Activated effector memory CD4-positive, alpha-beta T cell treated with anti-CD3 and anti-CD28 coated beads, Interleukin-2, amount 50 U/mL, for 16 hours (primary cell): ENCODE measurements at regions not wholly inside any gene's neighbourhood (a gene's known extent, or its start where the extent isn't known, plus 50 kb on each side); places are given as distances from the start of the nearest gene placed in this dataset.

Experiments used
- DNase-seq: peaks from one replicate; pipeline ENCODE4 v3.0.0-alpha.2; 2020

GRCh38 chr21:38165466-38166172, 91.2 kb upstream of the KCNJ15 start:
- no peak for DNase-seq

GRCh38 chr21:38166173-38166535, 90.6 kb upstream of the KCNJ15 start:
- DNase-seq = no peak

GRCh38 chr21:38167345-38167744, 89.4 kb upstream of the KCNJ15 start:
- DNase-seq = no peak

- DNase-seq = no peak
These were observed 86.5 kb upstream of the KCNJ15 start for GRCh38 chr21:38170283-38170682.

GRCh38 chr21:38170704-38171682, 85.8 kb upstream of the KCNJ15 start:
- DNase-seq = no peak

GRCh38 chr21:38171723-38172344, 85.0 kb upstream of the KCNJ15 start:
- no peak for DNase-seq

GRCh38 chr21:38173276-38174035, 83.3 kb upstream of the KCNJ15 start:
- no peak for DNase-seq

- no peak for DNase-seq
These were observed 81.5 kb upstream of the KCNJ15 start for GRCh38 chr21:38175306-38175705.

- no peak for DNase-seq
These were observed 78.7 kb upstream of the KCNJ15 start for GRCh38 chr21:38177919-38178652.

GRCh38 chr21:38178653-38179470, 77.9 kb upstream of the KCNJ15 start:
- no peak for DNase-seq

- no peak for DNase-seq
These were observed 77.3 kb upstream of the KCNJ15 start for GRCh38 chr21:38179511-38179910.

GRCh38 chr21:38181096-38181495, 75.7 kb upstream of the KCNJ15 start:
- DNase-seq = no peak

- DNase-seq = no peak
These were observed 74.3 kb upstream of the KCNJ15 start for GRCh38 chr21:38182370-38182985.

- DNase-seq = no peak
These were observed 72.8 kb upstream of the KCNJ15 start for GRCh38 chr21:38183961-38184360.

GRCh38 chr21:38186661-38187270, 70.0 kb upstream of the KCNJ15 start:
- no peak for DNase-seq

- DNase-seq = no peak
These were observed 68.8 kb upstream of the KCNJ15 start for GRCh38 chr21:38188037-38188436.

- DNase-seq = no peak
These were observed 60.8 kb upstream of the KCNJ15 start for GRCh38 chr21:38196036-38196435.

GRCh38 chr21:38202811-38203210, 54.0 kb upstream of the KCNJ15 start:
- DNase-seq = no peak

- DNase-seq = no peak
These were observed 53.6 kb upstream of the KCNJ15 start for GRCh38 chr21:38203229-38203628.

GRCh38 chr21:38205940-38206339, 50.9 kb upstream of the KCNJ15 start:
- no peak for DNase-seq
